T-helper 2 cell (primary cell): ENCODE measurements at regions not wholly inside any gene's neighbourhood (a gene's known extent, or its start where the extent isn't known, plus 50 kb on each side); places are given as distances from the start of the nearest gene placed in this dataset.

ENCODE experiments used
- DNase-seq, 5 experiments: peaks; one replicate each; pipeline versions ENCODE4 v3.0.0 to v3.0.0-alpha.2; 2012 to 2022

GRCh38 chr18:37662546-37663339 lies 97.1 kb upstream of the CELF4 start:
- DNase-seq, result no peak

- no peak for DNase-seq
Observed at GRCh38 chr18:37662099-37662498, 96.5 kb upstream of the CELF4 start.

GRCh38 chr18:37661478-37661877 lies 95.9 kb upstream of the CELF4 start:
- no peak for DNase-seq

- no peak for DNase-seq
Observed at GRCh38 chr18:37661061-37661460, 95.5 kb upstream of the CELF4 start.

- DNase-seq, result no peak
Observed at GRCh38 chr18:37660658-37661057, 95.1 kb upstream of the CELF4 start.

GRCh38 chr18:37659906-37660305 lies 94.3 kb upstream of the CELF4 start:
- no peak for DNase-seq

- no peak for DNase-seq
Observed at GRCh38 chr18:37658894-37659293, 93.3 kb upstream of the CELF4 start.

- no peak for DNase-seq
Observed at GRCh38 chr18:37657493-37657892, 91.9 kb upstream of the CELF4 start.

GRCh38 chr18:37654731-37655369 lies 89.3 kb upstream of the CELF4 start:
- DNase-seq, result no peak

GRCh38 chr18:37654034-37654433 lies 88.4 kb upstream of the CELF4 start:
- no peak for DNase-seq

- no peak for DNase-seq
Observed at GRCh38 chr18:37653618-37654017, 88.0 kb upstream of the CELF4 start.

- no peak for DNase-seq
Observed at GRCh38 chr18:37649930-37650329, 84.3 kb upstream of the CELF4 start.

GRCh38 chr18:37649416-37649815 lies 83.8 kb upstream of the CELF4 start:
- no peak for DNase-seq

GRCh38 chr18:37641573-37641972 lies 76.0 kb upstream of the CELF4 start:
- no peak for DNase-seq

- no peak for DNase-seq
Observed at GRCh38 chr18:37640504-37640903, 74.9 kb upstream of the CELF4 start.

- DNase-seq, result no peak
Observed at GRCh38 chr18:37639846-37640245, 74.2 kb upstream of the CELF4 start.

- no peak for DNase-seq
Observed at GRCh38 chr18:37637478-37637850, 71.9 kb upstream of the CELF4 start.

- no peak for DNase-seq
Observed at GRCh38 chr18:37636831-37637477, 71.4 kb upstream of the CELF4 start.

- DNase-seq, result no peak
Observed at GRCh38 chr18:37634516-37634915, 68.9 kb upstream of the CELF4 start.

GRCh38 chr18:37631422-37631821 lies 65.8 kb upstream of the CELF4 start:
- DNase-seq, result no peak

- no peak for DNase-seq
Observed at GRCh38 chr18:37630334-37630733, 64.7 kb upstream of the CELF4 start.

- DNase-seq, result no peak
Observed at GRCh38 chr18:37628470-37629220, 63.0 kb upstream of the CELF4 start.

GRCh38 chr18:37624318-37624717 lies 58.7 kb upstream of the CELF4 start:
- no peak for DNase-seq
